Fibroblast of mammary gland (primary cell): ENCODE measurements at regions not wholly inside any gene's neighbourhood (a gene's known extent, or its start where the extent isn't known, plus 50 kb on each side); places are given as distances from the start of the nearest gene placed in this dataset.

ENCODE experiments used
- DNase-seq: peaks from one replicate; pipeline ENCODE4 v3.0.0-alpha.2; 2010; ENCODE audit warnings: low read depth
- H3K4me3 ChIP-seq: 2 replicates; pipeline ENCODE4 v1.5.1; 2011; ENCODE audit warnings: low read depth, mild to moderate bottlenecking, low read length, moderate library complexity; ENCODE audit not compliant: control insufficient read depth
- TF ChIP-seq, protein P1 (sequence below): conservative IDR thresholded peaks from 2 replicates; pipeline ENCODE4 v1.5.1; 2011; ENCODE audit warnings: low read depth, low read length, inconsistent platforms; ENCODE audit not compliant: control insufficient read depth, insufficient read depth

DNA sequence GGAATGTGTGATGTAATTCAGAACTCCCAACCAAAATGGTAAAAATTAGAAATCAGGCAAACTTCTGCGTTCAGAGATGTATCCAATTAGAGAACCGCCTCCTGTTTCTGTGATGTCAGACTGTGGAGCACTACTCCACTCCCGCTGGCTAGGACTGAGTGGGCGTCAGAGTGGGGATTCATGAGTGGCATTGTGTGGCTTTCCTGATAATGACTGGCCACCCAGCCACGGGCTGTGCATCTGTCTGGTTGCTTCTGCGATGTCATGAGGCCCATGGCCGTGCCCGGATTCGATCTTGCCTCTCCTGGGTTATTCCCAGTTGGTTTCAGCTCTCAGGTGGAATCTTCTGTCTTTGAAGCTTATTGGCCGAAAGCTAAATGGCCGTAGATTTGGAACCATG is 87.1 kb upstream of the KCNA1 start:
- H3K4me3 ChIP-seq: no peak overlapping the region
- DNase-seq: no peak
- TF ChIP-seq, protein P1, sequence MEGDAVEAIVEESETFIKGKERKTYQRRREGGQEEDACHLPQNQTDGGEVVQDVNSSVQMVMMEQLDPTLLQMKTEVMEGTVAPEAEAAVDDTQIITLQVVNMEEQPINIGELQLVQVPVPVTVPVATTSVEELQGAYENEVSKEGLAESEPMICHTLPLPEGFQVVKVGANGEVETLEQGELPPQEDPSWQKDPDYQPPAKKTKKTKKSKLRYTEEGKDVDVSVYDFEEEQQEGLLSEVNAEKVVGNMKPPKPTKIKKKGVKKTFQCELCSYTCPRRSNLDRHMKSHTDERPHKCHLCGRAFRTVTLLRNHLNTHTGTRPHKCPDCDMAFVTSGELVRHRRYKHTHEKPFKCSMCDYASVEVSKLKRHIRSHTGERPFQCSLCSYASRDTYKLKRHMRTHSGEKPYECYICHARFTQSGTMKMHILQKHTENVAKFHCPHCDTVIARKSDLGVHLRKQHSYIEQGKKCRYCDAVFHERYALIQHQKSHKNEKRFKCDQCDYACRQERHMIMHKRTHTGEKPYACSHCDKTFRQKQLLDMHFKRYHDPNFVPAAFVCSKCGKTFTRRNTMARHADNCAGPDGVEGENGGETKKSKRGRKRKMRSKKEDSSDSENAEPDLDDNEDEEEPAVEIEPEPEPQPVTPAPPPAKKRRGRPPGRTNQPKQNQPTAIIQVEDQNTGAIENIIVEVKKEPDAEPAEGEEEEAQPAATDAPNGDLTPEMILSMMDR: no peak

DNA sequence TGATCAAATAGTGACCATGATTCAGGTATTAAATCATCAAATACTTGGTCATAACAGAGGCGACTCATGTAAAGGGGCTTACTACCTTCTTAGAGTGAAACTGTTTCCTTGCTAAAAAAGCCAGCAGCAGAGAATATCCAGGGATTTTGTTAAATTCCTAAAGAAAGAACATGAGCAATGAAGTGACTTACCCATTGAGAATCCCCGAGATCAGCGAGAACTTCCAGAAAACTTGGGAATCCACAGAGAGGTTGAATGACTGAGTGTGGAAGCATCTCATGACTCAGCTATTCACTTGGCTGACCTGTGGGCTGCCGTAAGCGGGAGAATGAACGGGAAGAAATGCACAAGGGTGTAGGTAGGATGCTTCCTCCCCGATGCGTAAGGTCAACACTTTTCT is 85.3 kb upstream of the KCNA1 start:
- TF ChIP-seq, protein P1: no peak
- H3K4me3 ChIP-seq: no peak overlapping the region
- peak; percentile 93 for DNase-seq

DNA sequence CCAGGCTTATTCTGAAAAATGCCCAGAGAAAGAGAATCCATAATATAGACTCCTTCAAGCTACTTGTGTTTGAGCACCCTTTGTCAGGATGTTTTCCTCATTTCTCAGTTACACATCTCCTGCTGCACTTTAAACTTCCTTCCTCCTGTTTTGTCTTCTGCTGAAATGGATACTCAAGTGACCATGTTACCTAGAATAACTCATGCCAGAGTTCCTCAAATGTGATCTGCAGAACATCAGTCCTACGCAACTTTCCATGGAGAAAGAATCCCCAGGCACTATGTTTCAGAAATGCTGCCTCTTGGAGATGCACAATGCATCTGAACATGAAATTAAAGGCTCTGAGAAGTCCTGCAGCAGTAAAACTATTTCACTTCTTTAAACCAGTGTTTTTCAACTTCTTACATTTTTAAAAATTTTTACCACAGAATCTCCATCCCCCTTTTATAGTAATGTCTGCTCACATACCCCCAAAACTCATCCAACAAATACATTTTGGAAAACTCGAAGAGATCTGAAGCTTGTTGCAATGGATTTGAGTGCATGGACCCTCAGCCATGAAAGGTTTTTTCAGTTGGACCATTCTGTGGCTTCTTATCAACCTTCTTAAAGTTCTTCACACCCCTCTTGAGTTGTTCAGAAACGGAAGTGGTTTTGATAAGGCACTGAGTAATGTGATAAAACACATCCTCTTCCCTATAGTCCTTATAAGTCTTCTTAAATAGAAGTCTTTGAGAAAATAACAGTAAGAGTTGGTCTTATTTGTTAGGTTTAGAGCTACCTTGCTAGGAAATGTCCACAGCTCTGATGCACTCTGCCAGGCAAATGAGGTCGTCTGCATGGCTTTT is 84.5 kb upstream of the KCNA1 start:
- no peak overlapping the region for H3K4me3 ChIP-seq
- DNase-seq: no peak
- TF ChIP-seq, protein P1: no peak

DNA sequence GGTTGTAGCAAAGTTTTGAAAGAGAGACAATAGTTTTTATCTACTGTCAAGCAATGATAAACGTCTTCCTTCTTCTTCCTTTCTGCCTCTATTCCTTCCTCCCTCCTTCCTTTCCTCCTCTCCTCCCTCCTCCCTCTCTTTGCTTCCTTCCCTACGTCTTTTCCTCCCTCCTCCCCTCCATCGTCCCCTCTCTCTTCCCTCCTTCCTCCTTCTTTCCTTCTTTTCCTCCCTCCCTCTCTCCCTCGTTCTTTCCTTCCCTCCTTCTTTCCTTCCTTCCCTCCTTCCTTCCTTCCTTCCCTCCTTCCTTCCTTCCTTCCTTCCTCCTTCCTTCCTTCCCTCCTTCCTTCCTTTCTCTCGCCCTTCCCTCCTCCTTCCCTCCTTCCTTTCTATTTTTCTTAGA is 82.8 kb upstream of the KCNA1 start:
- no peak for DNase-seq
- TF ChIP-seq, protein P1: no peak
- no peak overlapping the region for H3K4me3 ChIP-seq

DNA sequence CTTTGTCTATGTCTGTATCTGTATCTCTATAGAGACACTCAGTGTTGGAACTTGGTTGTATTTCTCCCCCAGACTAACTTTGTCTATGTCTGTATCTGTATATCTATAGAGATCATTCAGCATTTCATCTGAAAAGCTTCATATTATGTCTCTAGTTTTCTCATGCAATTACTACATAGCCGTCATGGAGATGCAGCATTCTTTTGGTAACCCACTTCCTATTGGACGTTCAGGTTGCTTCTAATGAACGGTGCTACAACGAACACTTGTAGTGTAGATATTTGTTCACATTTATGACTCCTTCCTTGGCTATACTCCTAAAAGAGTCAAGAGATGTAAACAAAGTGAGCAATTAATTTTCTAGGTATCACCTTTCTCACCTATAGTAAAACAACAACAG is 81.5 kb upstream of the KCNA1 start:
- TF ChIP-seq, protein P1: no peak

DNA sequence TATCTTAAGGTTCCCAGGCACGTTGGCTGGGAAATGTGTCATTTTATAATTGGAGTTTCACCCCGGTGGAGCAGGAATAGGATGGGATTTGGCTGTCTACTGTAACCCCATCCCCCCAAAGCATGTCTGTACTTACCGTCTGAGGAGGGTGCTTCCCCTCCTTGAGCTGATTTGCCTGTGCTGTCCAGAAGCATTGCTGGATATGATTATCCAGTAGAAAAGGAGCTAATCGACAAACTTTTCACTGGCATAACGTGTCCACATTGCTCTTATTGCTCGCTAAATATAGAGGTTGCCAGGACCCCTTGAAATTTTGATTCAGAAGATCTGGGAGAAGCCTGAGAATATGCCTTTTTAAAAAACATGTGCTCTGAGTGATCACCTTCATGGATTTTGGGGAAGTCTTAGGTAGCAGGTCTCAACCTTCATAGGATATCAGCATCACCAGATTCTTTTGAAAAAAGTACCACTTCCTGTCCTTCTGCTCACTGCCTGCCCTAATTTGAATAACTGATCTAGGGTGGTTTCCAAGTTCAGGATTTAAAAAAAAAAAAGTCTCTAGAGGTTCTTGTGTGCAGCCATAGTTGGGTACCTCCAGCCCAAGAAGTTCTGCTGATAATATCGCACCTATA is 80.4 kb upstream of the KCNA1 start:
- DNase-seq: no peak
- TF ChIP-seq, protein P1: no peak
- no peak overlapping the region for H3K4me3 ChIP-seq

More for the DNA sequence above, 81.5 kb upstream of the KCNA1 start:
- DNase-seq: no peak
- H3K4me3 ChIP-seq: no peak overlapping the region
